ENCODE measurements at regions not wholly inside any gene's neighbourhood (a gene's known extent, or its start where the extent isn't known, plus 50 kb on each side); places are given as distances from the start of the nearest gene placed in this dataset.

DNA sequence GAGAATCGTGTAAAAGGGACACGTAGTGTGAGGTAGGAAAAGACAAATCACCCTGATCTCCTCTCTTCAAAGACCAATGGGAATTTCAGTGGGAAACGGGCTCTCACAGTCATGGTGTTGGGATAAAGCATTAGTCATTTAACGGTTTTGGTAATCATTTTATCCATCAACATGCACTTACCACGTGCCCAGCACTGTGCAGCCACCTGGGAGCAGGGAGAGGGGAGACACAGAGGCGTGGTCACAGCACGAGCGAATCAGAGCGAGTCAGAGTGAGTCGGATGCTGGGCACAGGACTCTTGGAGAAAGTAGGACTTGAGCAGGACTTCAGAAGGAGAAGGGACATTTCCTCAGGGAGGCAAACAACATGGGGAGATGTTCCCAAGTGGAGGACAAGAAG is 130.8 kb downstream of the MINAR1 start:
- TF ChIP-seq, protein P1, sequence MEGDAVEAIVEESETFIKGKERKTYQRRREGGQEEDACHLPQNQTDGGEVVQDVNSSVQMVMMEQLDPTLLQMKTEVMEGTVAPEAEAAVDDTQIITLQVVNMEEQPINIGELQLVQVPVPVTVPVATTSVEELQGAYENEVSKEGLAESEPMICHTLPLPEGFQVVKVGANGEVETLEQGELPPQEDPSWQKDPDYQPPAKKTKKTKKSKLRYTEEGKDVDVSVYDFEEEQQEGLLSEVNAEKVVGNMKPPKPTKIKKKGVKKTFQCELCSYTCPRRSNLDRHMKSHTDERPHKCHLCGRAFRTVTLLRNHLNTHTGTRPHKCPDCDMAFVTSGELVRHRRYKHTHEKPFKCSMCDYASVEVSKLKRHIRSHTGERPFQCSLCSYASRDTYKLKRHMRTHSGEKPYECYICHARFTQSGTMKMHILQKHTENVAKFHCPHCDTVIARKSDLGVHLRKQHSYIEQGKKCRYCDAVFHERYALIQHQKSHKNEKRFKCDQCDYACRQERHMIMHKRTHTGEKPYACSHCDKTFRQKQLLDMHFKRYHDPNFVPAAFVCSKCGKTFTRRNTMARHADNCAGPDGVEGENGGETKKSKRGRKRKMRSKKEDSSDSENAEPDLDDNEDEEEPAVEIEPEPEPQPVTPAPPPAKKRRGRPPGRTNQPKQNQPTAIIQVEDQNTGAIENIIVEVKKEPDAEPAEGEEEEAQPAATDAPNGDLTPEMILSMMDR (IDR thresholded peaks at IDR 0.05; ENCODE audit: low read depth, low read length), result no peak
- TF ChIP-seq EZH2phosphoT487 (IDR thresholded peaks at IDR 0.05; ENCODE audit: low read depth), result no peak
